GM19025 (cell line): ENCODE measurements at regions not wholly inside any gene's neighbourhood (a gene's known extent, or its start where the extent isn't known, plus 50 kb on each side); places are given as distances from the start of the nearest gene placed in this dataset.

Source experiments
- ATAC-seq: cut with Tn5 transposase; IDR thresholded peaks from one replicate; pipeline ENCODE4 v1.9.1; 2021; ENCODE audit warnings: mild to moderate bottlenecking, low read depth, moderate library complexity; ENCODE audit not compliant: unreplicated experiment

DNA sequence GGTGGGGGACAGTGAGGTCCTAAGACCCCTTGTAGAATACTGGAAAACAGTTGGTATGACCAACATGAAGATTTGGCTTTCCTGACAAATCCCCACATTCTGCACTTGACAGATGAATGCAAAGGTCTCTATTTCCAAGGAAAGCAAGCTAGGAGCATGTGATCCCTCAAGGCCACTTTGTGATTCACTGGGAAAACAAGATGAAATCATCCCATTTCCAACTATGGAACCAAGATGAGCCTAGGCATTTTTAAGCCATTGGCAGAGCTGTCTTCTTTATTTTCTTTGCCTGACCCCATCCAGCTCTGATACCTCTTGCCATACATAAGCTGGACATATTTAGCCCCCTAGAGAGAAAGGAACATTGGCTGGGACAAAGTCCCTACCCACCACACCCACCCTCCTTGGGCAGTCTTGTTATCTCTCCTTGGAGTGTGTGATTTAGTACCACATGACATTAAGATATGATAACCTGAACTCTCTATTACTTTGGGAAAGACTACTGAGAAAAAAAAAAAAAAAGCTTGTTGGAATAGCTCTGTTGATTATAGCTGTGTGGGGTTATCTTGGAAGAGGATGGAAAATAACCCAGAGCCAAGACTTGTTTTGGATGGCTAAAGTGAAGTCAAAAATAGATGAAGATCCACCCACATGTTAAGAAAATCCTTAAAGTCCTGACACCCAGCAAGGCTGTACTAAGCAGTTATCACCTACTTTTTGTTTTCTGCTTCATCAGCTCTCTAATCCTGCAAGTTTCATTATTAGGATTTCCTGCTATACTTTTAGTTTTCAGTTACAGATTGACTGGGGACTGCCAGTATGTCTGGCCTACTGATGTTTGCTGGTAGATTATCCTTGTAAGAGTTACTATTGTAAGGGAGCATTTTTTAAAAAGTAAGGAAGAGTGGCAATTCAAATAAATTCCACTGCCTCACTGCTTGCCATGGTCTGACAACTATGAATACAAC lies 90.1 kb upstream of the PREP start:
- peak; percentile 62 for ATAC-seq

DNA sequence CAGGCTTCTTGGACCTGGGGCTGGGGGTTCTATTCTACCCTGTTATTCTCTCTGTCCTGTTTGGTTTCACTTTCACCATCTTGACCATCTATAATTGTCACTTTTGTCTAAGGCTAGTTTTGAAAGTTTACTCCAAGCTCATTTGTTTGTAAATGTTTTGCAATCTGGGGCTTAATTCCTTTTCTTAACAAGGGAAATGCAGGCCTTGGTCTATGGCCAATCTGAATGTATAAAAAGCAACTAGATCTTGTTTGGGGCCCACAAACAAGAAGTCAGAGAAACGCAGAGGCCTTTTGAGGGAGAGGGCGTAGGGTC lies 86.3 kb upstream of the PREP start:
- ATAC-seq: no peak

DNA sequence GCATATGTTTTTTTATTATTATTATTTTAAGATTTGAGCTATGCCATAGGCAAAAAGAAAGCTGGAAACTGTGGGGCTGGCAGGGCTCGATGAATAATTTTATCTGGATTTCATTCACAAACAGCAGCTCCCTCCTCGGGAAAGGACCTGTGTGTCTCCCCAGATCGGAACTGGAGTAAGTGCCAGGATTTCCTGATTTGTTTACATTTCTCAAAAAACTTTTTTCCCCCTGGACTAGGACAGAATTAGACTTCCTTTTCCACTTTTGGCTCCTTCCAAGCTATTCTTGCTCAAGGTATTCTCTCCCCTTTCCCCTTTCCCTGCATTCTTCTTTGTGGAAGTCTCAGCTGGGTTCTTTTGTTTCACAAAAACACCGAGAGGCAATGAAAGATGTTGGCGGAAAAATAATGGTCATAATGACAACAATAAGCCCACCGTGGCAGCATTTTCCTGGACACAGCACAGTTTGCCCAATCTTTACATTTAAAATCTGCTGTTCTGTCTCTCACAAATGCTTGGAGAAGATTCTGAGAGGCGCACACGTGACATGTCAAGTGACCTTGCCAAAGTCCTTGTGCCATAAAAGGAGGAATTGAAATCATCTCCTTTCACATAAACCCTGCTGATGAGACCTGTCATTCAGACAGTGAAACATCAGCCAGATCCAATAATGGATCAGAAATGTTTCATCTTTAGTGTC lies 85.8 kb upstream of the PREP start:
- no peak for ATAC-seq

DNA sequence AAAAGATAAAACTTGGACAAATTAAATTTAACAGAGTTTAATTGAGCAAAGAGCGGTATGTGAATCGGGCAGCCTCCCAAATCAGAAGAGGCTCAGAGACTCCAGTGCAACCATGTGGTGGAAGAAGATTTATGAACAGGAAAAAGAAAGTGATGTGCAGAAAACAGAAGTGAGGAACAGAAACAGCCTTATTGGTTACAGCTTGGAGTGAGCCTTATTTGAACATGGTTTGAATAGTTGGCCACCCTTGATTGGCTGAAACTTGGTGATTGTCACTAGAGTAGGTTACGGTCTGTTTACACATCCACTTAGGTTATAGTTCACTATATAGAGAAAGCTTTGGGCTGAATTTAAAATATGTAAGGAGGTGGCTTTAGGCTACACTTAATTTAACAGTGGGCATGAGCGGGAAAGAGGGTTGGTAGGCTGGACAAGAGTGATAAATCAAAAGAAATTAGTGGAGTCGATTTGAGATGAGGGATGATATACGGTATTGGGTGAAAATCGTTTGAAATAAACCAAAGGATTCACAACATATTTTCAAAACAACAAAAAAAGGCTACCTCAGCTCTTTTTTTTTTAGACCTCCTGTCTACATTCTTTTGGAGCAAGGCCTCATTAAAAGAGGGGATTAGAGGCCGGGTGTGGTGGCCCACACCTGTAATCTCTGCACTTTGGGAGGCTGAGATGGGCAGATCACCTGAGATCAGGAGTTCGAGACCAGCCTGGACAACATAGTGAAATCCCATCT lies 84.3 kb upstream of the PREP start:
- ATAC-seq: no peak

DNA sequence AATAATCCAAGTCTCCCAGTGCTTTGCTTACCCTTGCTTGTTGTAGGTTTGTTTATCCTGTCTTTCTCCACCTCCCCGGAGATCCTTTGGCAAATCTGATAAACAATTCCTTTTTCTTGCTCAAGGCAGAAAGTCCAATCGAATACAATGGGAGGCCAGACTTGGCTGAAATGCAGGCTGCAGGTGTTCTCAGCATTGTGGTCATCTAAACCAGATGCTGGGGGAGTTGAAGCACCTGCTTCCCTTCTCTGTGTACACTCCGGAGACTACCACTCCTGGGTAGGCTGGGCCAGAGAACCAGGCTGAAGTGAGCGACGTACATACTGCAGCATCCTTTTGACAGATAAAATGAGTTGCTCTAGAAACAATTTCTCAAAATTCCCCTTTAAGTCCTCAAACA lies 82.6 kb upstream of the PREP start:
- ATAC-seq: peak; percentile 66

DNA sequence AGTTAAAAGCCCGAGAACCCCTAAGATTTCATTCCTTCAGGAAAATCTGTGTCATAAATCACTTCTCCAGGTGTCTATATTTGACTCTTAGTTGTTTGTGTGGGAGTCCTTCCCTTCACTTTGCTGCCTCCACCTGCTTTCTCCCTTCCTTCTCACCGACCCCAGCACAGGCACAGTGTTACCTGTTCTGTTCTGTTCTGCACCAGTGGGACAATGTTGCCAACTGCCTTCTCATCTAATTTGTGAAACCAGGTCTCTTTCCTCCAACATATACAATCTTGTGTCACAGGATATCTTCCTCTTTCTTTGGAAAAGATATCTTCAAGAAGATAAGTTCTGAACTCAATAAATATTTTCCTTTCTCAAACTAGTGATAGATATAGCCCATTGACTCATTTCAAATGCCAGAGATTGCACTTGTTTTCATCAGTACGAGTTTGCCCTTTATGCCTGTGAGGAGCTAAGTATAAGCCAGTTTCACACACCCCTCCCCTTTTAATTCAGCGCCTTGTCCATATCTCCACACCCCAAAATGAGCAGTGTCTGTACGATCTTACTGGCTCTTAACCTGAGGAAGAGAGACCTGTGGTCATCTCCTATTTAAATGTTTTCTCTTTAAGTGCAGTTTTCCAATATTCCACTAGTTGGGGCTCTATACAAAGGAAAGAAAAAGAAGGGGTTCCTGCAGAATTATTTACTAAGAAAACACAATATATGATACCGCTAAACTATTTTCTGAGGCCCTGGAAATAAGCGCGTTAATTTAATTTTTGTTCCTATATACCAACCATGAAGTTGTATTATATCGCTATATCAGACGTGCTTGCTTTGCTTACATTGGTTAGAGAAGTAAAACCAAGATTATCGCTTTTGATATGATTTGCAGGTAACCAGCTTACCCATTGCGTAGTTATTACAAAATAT lies 81.6 kb upstream of the PREP start:
- ATAC-seq: no peak

DNA sequence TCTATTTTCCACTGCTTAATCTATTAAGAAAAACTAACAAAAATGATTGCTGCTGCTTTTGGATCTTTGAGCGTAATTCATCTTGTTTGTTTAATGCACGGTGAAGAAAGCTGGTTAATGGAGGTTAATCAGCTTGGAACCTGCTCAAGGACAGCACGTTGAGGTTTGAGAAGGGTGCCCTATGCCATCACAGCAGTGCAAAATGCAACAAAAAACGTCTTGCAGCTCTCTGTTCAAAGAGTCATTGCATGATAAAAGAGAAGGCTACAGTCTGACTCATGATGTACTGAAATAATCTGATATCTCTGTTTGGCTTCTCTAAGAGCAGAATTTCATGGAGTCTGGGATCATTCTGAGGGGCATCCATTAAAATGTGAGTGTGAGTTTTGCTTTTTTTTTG lies 80.6 kb upstream of the PREP start:
- no peak for ATAC-seq

DNA sequence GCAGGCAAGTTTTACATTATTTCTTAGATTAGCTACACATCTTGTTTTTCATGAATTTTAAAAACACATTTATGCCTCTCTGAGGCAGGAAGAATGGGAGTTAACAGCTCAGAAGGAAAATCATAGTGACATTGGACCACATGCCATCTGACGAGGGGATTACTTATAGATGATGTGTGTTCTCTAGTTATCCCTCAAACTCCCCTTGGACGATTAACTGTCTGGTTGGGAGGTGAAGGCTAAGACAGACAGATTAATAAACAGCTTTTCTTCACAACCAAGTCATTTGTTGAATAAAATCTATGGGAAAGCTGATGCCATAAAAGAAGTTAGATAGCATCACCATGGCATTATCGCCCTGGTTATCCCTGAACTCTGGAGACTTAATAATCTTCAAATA lies 80.0 kb upstream of the PREP start:
- no peak for ATAC-seq

DNA sequence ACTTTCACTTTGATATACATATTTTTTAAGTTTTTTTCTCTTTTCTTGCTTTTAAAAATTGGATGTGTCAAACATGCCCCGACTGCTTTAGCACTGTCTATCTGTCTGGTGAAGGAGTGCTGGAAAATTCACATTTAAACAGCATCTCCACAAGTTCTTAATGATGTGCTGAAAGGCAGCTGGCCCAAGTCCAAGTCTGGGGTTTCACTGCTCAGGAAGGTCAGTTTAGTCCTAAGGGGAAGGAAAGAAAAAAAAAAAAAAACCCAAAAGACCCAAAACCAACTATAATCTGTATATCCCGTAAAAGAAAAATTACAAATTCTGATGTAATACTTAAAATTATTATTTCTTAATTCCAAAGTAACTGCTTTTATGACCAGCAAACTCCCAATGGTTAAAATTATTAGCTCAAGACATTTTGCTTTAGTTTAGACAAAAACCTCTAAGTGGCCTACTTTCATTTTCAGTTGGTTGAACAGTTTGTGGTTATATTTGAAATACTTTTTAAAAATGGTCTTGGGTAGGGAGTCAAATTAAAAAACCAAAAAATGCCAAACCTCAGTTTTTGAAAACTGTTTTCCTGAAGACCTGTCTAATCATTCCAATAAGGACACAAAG lies 79.5 kb upstream of the PREP start:
- no peak for ATAC-seq

DNA sequence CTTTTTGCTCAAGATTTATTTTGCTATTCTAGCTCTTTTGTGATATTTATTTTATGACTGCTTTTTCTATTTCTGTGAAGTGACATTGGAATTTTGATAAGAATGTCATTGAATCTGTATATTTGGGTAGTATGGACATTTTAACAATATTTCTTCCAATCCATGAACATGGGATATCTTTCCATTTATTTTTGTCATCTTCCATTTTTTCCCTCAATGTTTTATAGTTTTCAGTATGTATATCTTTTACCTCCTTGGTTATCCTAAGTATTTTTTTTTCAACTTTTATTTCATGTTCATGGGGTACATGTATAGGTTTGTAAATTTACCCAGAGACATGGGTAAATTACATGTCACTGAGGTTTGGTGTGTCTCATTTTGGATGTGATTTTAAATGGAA lies 74.1 kb upstream of the PREP start:
- no peak for ATAC-seq

DNA sequence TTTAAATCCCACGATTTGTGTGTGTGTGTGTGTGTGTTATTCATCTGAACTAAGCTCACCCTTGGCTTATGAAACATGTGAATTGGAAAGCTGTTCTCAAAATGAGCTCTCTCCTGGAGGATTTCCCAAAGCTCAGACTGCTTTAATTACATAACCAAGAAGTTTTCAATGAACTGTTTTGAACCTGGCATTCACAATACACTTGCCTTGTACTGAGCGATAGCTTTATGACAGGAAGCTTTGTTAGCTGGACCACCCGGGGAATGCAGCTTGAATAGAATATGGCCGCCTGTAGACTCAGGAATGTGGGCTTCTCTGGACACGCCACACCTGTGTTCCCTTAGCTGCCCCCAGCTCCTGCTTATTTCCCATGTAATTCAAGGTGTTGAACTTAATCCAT lies 71.4 kb upstream of the PREP start:
- ATAC-seq: no peak

DNA sequence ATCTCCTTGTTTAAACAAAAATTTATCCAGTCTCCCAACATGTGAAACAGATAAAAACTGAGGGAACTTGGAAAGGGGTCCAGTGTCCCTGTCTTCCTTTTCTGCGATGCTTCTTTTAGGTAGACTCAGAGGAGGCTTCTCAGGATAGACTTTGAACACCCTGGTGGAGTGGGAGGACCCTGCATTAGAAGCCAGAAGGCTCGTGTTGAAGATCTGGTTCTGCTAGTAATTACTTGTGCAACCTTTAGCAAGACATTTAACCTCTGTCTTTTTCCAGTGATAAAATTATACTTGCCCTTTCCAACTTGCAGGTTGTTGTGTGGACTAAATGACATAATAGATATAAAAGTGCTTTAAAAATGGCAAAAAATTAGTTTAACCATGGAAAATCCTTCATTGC lies 67.1 kb upstream of the PREP start:
- ATAC-seq: no peak

DNA sequence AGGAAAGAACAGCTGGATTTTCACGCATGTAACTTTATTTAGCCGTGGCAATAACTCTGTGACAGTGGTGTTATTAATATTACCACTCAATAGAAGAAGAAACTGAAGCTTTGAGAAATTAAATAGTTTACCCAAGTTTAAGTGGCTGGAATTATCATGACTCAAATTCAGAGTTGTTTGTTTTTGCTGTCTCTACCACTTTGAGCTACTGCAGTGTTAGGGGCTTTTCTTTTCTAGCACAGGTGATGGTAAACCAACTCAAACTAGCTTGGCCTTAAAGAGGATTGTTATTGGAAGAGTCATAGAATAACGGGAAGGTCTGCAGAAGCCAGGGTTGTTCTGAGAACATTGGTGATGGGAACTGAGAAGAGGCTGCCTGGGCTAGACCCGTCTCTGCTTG lies 66.0 kb upstream of the PREP start:
- ATAC-seq: no peak

DNA sequence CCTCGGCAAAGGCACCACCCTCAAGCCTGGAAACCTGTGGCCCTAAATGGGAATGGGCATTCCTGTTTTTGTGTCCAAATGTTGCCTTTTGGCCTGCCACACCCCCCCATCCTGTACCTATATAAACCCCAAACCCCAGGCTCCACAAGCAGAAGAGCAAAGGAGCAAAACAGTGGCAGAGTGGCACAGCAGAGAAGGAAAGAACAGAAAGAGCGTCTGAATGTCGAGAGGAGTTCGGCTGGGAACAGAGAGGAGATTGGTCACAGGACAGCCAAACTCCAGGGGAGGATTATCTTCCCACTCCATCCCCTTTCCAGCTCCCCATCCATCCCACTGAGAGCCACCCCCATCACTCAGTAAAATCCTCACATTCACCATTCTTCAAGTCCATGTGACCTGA lies 58.0 kb upstream of the PREP start:
- ATAC-seq: no peak

DNA sequence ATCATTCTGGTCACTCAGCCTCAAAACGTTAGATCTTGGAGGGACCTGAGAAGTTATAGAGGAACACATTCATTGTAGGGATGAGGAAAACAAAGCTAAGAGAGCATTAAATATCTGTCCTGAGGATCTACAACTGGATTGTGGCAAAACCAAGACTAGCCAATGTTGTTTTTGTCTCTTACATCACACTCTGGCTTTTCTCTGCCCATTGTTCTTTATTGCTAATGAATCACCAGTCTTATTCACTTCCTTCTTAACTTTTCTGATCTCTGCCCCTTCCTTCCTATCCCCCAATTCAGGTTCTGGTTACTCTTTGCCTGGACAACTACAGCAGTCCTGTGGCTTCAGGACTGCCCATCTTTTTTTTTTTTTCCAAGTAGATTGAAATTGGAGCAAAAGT lies 57.0 kb upstream of the PREP start:
- no peak for ATAC-seq

DNA sequence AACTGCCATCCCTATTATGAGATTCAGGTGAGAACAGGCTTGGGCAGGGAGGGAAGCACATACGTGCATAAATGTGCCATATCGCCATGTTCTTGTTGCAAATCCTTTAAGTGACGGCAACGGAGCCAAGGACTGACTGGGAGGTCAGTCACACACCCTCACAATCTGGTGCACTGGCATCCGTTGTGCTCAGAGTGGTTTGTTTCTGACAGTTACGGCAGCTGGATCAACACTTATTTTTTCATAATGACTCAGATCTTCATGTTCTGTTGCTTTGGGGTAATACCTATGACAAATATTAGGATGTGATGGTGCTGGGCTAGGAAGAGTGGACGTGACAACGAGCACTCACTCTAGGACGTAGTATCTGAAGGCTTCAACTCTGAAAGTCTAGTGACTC lies 56.2 kb upstream of the PREP start:
- ATAC-seq: peak; percentile 92

DNA sequence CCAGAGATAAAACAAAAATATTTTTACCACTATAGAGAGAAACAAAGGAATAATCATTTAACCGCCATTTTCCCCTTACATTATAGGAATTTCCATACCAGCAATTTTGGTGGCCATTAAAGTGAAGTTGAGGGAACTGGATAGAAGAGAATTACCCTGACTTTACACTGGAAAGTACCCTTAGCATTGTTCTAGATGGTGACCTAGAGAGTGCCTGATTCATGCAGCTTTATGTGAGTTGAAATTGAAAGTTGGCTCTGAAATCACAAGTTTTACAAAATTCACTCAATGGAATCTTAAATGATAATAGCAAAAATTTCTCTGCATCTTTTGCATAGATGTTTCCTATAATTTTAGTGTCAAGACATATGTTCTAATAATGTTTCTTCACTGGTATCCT lies 55.7 kb upstream of the PREP start:
- peak; percentile 36 for ATAC-seq

DNA sequence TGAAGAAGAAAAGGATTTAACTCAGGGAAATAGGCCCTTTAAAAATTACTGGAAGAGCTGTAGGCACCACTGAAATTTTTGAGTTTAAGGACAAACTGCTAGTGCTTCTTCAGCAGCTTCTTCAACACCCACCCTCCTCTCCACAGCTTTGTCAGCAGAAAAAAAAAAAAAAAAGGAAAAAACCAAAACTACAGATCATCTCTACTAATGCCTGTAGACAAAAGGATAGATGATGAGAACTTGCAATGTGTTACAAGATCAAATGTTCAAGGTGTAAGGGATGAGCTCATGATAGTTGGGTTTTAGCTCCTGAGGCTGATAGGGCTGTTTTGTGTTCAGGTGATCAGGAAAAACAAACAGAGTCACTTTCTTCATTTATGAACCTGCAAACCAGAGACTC lies 55.2 kb upstream of the PREP start:
- ATAC-seq: no peak

DNA sequence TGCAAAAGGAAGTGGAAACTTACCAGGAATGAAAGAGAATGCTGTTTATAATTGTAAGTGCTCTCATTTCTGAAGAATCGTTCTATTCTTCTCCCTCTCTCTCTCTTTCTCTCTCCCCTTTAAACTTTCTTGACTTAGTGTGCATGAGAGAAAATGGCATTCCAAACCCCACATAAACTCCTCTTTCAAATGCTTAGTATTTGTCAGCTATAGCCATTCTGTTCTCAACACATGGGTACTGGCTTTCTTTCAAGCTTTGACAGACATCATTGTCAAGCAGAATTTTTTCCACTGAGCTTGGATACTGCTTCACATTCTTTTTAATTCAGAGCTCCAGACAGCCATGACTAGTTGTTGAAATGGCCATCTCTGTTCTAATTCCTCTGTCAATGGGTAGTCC lies 51.1 kb upstream of the PREP start:
- ATAC-seq: no peak
